GM12878 (cell line): ENCODE measurements at regions not wholly inside any gene's neighbourhood (a gene's known extent, or its start where the extent isn't known, plus 50 kb on each side); places are given as distances from the start of the nearest gene placed in this dataset.

Source experiments
- CBX3 ChIP-seq: fragments of 200-600 bp; sonication (generic); IDR thresholded peaks from 2 replicates; pipeline ENCODE4 v1.6.1; 2016; ENCODE audit warnings: low read depth, borderline replicate concordance
- CEBPZ ChIP-seq: fragments of 150-350 bp; IDR thresholded peaks from 2 replicates; pipeline ENCODE4 v1.6.1; 2016; ENCODE audit warnings: low read depth, low read length
- FOS ChIP-seq: IDR thresholded peaks from 3 replicates; pipeline ENCODE4 v1.6.1; 2011; ENCODE audit warnings: borderline replicate concordance; ENCODE audit not compliant: insufficient read length; ENCODE audit errors: extremely low read depth
- POLR2A ChIP-seq: IDR thresholded peaks from 2 replicates; pipeline ENCODE4 v1.6.1; 2011; ENCODE audit warnings: low read depth, mild to moderate bottlenecking, low read length
- RAD21 ChIP-seq: IDR thresholded peaks from 2 replicates; pipeline ENCODE4 v1.6.1; 2011; ENCODE audit warnings: mild to moderate bottlenecking, low read depth, low read length, moderate library complexity; ENCODE audit not compliant: insufficient read depth
- SMC3 ChIP-seq: IDR thresholded peaks from 2 replicates; pipeline ENCODE4 v1.6.1; 2011; ENCODE audit warnings: low read length, improper control_type of control experiment, borderline replicate concordance
- TAF1 ChIP-seq: IDR thresholded peaks from 2 replicates; pipeline ENCODE4 v1.6.1; 2011; ENCODE audit warnings: mild to moderate bottlenecking, low read depth, low read length, borderline replicate concordance

DNA sequence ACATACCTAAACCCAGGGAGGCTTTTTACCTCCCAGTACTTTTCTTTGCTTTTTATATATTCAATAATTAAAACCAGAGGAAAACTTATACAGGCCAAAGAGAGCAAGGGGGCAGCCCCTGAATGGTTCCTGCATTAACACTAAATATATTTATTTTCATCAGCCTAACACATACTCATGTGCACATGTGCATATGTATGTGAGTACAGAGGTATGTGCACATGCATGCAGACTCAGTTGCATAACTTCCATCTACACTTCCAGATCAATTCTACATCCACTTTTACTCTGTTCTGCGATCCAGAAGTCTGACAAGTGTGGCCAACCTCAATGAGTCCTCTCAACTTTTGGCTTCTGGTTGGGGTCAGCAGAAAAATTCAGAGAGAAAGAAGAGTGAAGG lies 794.2 kb downstream of the DHX35 start:
- TF ChIP-seq RAD21 = no peak
- no peak for TF ChIP-seq CEBPZ
- no peak for TF ChIP-seq POLR2A
- no peak for TF ChIP-seq CBX3
- no peak for TF ChIP-seq FOS
- no peak for TF ChIP-seq SMC3
- no peak for TF ChIP-seq TAF1
